Stimulated activated CD4-positive, alpha-beta T cell treated with anti-CD3 and anti-CD28 coated beads, Interleukin-2, amount 100 ng/mL, for 48 hours (primary cell): ENCODE measurements at regions not wholly inside any gene's neighbourhood (a gene's known extent, or its start where the extent isn't known, plus 50 kb on each side); places are given as distances from the start of the nearest gene placed in this dataset.
"Not testable (repeated sequence)": the region's sequence is repeated elsewhere in the genome, so short reads cannot be mapped to it uniquely, and the experiment has no call there.

Source experiments
- DNase-seq, 2 donors: peaks; one replicate each; pipeline ENCODE4 v3.0.0-alpha.2; 2020

DNA sequence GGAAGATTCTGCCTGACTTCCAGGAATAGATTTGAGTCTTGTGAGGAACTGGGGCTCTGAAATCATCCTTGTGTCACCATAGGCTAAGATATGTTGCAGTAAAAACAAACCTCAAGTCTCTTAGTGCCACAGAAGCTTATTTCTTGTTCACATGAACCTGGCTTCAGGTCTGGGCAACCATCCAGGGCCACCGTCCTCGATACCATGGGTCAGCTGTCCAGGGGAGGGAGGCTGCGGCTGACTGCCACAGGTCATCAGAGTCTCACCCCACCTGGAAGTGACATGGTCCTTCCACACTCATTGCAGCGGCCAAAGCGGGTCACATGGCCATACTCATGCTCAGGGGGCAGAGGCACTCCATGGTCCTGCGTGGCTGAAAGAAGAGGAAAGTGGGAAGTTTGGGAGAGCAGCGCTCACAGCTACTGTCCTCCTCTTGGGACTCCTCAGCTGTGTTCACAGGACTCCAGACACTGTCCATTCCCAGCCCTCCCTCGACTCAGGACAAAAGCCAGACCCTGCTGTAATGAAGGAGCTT lies 284.5 kb downstream of the CBLN1 start:
- DNase-seq = no peak

DNA sequence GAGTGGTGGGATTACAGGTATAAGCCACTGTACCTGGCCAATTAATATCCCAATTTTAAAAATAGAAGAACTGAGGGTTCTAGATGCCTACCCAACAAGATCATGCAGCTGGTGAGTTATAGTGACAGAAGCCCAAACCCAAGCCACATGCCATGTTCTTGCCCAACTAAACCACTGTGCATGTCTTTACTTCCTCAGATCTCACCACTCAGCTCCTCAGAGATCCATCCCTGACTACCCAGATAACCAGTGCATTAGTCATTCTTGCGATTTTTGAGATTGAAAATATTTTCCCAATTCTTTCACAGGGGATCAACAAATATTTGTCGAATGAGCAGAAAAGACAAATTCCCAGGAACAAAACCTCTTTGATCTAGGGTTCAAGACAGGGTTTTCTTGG lies 303.1 kb downstream of the CBLN1 start:
- no peak for DNase-seq

DNA sequence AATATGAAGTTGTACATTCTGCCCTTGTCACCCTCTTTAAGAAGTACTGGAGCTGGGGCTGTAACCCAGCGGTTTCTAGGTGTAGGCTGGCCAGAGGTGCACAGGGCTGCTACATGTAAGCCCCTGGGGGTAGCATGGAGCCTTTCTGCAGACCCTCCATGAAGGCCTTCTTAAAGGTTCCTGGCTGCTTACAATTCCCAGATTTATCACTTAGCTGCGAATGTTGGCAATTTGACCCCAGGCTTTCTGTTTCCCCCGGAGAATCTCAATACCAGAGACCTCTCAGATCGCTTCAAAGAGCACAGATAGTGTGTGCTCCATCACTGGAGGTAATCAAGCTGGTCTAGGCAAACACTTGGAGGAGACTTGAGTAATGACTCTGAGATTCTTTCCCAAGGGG lies 309.4 kb downstream of the CBLN1 start:
- DNase-seq = no peak

DNA sequence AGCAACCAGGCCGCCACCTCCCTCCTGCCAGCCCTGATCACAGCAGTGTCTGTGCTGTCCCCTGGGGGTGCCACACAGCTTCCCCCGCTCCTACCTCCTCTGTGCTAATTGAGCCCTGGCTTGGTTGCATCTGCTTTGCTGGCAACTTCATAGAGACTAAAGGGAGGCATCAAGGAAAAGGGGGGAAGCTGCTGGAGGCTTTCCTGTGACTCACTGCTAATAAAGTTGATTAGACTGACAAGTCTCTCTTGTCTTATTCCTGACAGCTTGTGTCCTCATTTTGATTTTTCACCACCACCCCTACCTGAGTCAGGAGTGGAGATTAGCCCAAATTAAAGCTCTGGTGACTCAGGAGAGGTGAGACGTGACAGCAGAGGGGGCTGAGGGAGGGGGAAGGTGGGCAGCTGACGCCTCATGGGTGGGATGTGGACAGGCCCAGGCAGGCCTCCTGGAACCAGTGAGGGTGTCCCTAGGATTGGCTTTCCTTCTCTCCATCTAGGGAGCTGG lies 310.0 kb downstream of the CBLN1 start:
- DNase-seq = no peak

DNA sequence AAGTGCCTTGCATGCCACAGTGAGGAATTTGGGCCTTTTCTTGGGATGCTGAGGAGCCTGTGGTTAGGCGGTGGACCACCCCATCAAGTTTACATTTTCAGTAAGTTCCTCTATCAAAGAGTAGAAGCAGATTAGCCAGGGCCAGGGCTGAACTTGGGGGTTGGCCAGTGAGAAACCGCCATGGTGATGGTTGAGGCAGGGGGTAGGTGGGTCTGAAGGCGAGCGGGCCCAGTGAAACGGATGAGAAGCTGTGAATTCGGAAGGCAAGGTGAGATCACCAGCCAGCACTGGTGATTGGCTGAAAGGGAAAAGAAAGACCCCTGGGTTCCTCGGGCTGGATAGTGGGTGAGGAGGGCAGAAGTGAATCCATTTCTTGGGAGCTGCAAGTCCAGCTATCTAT lies 311.4 kb downstream of the CBLN1 start:
- no peak for DNase-seq

DNA sequence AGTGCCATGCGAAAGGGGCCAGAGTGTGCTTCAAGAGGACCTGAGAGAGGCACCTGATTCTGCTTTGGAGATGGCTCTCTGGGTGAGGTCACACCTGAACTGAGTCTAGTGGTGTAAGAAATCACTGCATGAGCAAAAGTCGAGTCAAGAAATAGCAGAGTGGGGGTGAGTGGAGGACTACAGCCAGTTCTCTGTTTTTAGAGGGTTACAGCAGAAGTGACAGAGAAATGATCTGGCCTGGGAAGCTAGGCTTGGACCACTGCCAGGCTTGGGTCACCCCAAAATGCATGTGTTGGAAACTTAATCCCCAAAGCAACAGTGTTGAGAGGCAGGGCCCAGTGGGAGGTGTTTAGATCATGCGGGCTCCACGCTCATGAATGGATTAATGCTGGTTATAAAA lies 312.0 kb downstream of the CBLN1 start:
- DNase-seq = no peak

DNA sequence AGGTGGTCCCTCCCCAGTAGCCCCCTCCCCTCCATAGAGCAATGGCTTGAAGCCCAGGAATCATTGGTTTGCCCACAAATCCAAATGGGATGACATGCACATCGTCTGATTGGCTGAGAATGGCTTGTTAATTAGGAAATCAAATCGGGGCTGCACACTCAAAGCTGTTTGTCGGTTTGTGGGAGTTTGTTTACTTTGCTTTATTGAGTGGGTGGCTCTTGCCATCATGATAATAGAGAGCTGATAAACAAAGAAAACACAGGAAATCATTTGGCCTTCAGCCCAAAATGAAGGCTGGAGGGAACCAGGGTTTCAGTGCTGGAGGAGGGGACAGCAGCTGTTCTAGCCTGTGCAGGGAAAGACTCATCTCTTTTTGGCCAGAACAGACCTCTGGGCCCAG lies 316.3 kb downstream of the CBLN1 start:
- no peak for DNase-seq

DNA sequence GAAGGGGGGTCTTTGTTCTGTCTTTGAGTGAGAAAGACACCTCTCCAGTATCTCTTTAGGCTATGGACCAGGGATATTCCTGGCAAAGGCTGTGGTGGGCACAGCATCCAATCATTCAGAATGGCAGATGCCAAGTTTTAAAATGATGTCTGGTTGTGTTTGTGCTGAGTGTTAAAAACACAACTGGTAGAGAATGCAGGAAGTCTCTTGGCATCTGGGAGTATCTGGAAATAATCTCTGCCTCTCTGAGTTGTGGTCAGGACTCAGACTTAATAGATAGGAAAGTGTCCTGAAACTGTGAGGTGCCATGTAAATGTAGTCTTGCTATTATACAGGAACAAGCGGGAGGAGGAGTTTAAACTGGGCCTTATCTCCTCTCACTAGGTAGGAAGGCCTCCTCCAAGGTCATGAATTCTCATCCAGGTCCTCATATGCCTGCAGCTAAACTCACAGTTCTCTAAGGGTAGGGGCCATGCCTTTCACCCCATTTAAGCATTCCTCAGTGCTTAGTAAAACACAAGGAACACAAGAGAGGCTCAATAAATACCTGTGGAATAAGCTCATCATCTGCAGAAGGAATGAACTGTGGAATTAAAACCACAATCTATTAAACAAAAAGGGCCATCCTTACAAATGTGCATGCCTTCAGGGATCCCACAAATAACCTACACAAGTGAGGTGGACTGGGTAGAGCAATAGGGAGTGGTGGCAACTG lies 317.6 kb downstream of the CBLN1 start:
- DNase-seq = no peak

DNA sequence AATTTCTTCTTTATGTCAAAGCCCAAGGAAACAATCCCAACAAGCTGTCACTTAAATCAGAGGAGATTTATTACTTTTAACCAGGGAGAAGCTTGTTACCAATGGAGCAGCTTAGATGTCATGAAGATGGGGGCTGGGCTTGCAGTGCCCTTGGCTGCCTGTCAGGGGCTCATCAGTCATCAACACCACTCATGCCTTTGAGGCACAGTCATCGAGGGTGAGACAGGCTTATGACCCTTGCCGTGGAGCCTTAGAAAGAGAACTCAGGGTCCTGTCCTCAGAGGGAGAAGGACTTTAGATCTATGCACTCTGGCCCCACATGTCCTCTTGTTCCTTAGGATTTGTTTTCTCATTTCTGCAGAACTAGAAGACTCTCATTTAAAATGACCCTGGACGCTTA lies 318.3 kb downstream of the CBLN1 start:
- DNase-seq = no peak

DNA sequence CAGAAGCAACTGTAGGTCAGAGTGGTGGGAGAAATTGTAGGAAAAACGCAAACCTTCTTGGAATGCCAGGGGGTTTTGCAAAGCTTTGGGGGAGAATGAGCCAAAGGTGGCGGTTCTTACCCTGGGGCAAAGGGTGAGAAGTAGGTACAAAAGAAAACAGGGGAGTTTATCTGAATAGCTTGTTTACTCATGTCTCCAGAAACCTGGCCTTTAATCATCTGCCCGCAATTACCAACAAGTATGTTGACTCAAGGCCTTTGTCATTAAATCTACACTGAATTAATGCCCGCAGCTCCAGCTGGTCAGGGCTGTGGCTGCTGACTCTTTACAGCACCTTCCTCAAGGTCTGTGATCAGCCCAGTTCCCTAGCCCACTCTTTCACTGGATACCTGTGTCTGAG lies 320.1 kb downstream of the CBLN1 start:
- no peak for DNase-seq

DNA sequence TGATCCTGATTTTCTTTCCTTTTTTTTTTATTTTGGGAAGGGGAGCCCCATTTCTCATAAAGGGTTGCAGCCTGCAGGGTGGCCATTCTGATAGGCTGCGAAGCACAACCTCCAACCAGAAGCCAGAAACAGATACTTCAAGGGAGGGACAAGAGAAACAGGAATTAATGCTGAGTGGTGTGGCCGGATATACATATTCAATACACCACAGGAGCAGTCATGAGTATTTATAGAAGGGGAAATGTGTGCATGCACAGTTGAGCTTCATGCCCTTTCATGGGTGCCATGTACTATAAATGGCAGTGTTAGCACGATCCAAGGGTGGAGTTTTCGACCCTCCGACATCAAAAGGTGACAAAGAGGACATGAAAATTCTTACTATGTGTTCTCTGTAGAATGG lies 320.8 kb downstream of the CBLN1 start:
- DNase-seq = no peak

DNA sequence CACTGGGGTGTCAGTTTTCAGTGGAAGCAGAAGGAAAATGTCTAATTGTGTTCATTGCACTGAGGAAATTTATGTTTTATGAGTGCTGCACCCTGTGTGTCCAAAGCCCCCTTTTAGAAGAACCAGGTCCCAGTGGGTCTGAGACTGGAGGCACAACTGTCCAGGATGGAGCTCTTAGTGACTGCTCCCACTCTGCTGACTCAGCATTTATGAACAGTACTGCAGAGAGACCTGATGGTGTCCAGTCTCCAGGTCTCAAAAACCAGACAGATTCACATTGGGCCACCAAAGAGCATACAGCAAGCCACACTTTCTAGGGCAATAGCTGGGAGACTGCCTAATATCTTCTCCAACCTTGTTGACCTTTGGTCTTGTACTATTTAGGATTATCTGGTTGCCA lies 321.9 kb downstream of the CBLN1 start:
- no peak for DNase-seq

DNA sequence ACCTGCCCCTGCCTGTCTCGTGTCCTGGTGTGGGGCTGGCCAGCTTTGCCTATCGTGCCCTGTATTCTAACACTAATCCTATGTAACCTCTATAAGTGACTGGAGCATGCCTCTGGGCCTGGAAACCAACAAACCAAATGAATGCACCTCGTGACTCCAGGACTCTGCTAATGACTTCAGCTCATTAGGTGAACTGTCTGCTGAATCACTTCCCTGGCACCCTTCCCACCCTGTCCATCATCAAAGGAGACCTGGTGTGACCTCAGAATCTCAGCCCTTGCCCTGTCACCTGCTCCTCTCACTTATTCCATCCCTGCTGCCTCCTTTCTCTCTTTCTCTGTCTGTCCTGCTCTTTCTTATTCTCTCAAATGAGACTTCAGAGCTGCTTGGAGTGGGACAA lies 322.4 kb downstream of the CBLN1 start:
- no peak for DNase-seq

DNA sequence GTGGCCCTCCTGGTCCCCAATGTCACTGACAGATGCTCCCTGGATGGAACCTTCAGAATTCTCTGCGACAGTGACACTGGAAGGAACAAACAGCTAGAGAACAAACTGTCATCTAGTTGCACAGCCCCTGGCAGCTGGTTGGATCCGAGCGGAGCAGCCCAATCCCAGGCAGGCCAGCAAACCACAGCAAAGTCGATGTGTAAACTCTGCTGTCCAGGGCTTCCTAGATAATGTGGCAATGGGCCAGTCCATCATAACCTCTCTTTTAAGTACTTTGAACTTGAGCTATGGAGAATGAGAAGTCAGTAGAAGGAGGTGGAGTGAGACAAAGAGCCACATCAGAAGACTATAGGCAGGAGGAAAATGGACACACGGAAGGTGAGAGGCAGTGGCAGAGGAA lies 323.0 kb downstream of the CBLN1 start:
- DNase-seq = no peak

DNA sequence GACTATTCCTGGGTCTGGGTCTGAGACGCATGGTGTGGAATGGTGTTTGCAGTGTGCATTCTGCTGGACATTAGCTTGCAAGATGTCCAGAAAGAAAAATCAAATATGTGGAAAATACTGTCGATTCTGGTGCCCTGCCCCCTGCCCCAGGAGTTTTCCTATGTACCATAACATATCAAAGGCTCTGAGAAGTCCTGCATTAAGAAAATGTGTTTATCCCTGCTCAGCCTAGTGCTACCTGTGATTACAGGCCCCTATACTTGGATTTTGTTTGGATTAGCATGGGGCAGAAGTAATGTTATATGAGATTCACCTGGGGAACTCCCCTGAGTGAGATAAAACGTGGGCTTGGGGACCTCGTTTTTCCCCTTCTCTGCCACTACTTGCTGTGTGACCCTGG lies 325.0 kb downstream of the CBLN1 start:
- DNase-seq = no peak

DNA sequence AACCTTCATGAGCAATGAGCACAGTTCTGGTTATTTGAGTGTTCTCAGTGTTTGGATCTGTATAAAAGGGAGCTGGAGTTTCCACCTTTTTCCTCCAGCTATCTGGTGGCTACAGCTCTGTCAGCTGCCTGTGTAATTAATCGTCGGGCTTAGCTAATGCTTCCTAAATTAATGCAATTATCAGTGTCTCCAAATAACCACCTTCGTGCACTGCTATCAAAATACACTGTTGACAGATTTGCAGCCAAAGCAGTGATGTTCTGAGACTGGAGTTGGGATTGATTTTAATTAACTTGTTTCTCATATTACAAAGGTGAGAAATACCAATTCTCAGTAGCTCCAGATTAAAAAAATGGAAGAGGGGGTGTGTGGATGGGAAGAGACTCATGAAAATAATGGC lies 325.8 kb downstream of the CBLN1 start:
- no peak for DNase-seq

DNA sequence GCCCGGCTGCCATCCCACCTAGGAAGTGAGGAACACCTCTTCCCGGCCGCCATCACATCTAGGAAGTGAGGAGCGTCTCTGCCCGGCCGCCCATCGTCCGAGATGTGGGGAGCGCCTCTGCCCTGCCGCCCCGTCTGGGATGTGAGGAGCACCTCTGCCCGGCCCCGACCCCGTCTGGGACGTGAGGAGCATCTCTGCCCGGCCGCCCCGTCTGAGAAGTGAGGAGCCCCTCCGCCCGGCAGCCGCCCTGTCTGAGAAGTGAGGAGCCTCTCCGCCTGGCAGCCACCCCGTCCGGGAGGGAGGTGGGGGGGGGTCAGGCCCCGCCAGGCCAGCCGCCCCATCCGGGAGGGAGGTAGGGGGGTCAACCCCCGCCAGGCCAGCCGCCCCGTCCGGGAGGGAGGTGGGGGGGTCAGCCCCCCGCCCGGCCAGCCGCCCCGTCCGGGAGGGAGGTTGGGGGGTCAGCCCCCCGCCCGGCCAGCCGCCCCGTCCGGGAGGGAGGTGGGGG lies 330.0 kb downstream of the CBLN1 start:
- not testable (repeated sequence) for DNase-seq

DNA sequence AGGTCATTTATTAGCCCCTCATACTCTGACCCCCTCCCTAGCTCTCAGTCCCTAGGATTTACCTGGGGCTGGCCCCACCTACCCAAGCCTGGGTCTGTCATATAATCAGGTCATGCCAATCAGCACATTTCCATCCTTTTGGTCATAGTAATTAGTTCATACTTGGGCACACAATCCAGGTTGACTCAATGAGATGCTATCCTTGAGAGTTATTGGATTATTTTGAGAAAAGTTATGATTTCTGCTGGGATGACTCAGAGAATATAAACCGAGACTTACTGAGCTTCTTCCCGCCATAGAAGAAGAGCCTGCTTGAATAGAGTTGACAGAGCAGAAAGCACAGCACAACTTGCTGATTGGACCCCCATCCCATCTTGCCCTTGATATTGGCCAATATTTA lies 331.5 kb downstream of the CBLN1 start:
- DNase-seq = no peak

DNA sequence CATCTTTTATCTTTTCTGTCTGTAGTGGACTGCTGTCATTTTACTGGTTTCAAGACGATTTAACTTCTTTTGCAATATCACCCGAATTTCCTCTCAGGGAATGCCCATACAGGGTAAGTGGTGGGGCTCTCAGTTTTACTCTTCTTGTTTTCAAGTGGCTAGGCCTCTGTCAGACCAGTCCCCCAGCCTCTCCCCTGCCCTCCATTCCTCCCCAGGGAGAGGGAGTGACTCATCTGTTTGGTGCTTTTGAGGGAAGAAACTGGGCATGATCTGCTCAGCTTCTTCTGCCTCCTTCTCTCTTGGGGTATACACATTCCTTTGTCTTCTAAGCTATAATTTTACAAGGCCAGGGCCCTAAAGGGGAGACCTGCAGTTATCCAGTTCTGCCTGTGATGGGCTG lies 332.0 kb downstream of the CBLN1 start:
- no peak for DNase-seq

DNA sequence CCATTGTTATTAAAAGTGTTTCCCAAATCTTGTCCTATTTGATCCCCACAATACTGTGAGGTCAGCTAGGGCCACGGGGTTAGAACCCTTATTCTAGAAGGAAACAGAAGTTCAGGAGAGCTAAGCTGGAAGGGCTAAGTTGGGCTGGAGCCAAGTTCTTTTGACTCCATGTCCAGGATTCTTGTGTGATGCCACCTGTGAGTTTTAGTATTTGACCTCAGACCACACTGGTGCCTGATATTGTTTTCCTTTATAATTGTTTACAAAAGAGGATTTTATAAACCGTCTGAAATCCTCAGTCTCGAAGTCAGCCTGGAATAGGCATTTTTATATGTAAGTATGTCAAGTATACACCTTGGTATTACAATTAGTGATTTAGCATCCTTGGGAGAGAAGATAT lies 332.7 kb downstream of the CBLN1 start:
- DNase-seq = no peak

DNA sequence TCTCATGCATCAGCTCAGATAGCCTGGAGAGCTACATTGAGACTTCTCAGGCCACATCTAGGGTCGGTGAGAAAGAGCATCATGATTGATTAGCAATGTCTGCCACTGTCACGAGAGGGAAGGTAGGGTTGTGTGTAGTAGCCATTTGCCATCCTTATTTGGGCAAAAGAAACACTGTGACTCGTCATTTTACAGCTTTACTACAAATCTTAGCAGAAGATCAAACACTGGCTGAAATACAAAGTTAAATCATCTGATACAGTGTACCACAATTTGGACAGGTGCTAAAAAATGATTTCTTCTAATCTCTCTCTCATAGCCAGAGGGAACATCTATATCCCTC lies 334.3 kb downstream of the CBLN1 start:
- no peak for DNase-seq

DNA sequence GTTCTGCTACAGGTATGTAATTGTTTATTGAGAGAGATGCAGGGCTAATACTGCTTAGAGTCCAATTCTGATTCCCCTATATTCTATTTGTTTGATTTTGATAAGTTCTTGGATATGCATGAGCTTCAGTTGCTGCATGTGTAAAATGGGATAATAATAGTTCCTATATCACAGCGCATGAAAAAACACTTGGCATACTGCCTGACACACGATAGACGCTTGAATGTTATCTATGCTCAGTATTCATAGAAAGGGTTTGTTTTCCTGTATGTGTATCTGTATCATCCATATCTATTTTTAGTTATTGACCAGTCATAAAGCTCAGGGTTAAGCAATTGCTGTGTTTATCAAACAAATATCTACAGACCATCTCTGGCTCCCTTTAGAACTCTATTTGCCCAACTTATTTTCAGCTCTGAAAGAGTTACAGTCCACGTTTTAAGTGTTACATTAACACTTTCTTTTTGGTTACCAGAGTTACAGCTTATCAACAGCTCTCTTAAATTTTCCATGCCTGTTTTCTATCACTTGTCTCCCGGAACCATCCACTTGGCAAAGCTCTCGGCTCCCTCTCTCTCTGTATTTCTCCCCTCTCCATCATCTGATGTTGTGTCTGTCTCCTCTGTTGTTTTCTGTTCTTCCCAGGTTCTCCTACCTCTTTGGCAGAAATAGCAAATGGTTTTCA lies 334.8 kb downstream of the CBLN1 start:
- no peak for DNase-seq

DNA sequence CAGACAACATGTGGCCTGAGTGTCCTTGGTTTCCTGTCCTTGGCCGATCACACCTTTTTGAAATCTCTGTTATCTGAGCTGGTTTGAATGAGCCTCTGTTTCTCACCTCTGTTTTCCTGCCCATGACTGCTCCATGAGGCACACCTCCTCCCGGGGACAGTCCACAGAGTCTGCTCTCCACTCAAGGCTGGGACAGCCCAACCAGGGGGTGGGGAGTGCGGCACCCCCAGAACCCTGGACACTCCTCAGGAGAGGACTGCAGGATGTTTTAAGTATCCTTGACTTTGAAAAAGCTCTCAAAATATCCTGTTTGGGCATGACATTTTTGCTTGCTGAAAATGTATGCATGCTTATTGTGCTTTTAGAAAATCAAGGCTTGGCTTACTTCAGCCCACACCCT lies 333.0 kb upstream of the N4BP1 start:
- no peak for DNase-seq

DNA sequence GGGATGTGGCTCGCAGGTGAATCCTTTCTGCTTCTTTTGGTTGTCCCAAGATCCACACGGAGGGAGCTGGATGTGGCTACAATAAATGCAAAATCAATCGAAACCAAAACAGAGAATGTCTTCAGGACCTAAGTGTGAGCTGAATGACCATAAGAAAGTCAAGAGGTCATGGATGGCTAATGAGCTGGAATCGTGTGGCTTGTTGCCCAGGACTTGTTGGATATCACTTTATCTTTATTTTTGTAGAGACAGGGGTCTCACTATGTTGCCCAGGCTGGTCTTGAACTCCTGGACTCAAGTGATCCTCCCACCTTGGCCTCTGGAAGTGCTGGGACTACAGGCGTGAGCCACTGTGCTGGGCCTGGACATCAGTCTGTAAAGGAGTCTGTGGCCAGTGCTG lies 326.8 kb upstream of the N4BP1 start:
- no peak for DNase-seq
